ENCODE measurements at regions not wholly inside any gene's neighbourhood (a gene's known extent, or its start where the extent isn't known, plus 50 kb on each side); places are given as distances from the start of the nearest gene placed in this dataset.

GRCh38 chr12:93177208-93178153 lies 200.2 kb upstream of the NUDT4 start:
- Histone ChIP-seq H3K27ac (ENCODE audit: low read depth in 2 of 2, low read length in 1 of 2) (peak overlapping the region; percentile 90 to 96; a peak in 3 of 4 replicates), H3K9me3 (no peaks in the 10 kb centered on the region), H3K9ac (no peak overlapping the region), H3K4me3 (ENCODE audit: low read depth in 2 of 2, low read length in 1 of 2) (no peak overlapping the region), H3F3A (replicated peaks; ENCODE audit: insufficient read depth) (peaks cover 29% of the 10 kb centered on the region), H3K36me3 (replicated peaks in 1 of 2; ENCODE audit: control insufficient read depth in 1 of 2, insufficient read depth in 2 of 2, low read length in 1 of 2) (no peaks in the 10 kb centered on the region), H4K20me1 (ENCODE audit: insufficient read depth) (no peaks in the 10 kb centered on the region), H3K27me3 (ENCODE audit: insufficient read depth) (no peaks in the 10 kb centered on the region), H2AFZ (ENCODE audit: low read depth) (no peak overlapping the region), H3K79me2 (ENCODE audit: insufficient read depth) (no peaks in the 10 kb centered on the region), H3K4me1 (ENCODE audit: control insufficient read depth in 1 of 2, insufficient read depth in 2 of 2, low read depth in 1 of 2, low read length in 1 of 2) (peaks cover 18 to 45% of the 10 kb centered on the region in 2 experiments), H3K4me2 (peak overlapping the region; percentile 51; the same call in 1 of the 2 replicates), H3K9me2 (no peaks in the 10 kb centered on the region)
- CTCF ChIA-PET, result no interaction called here
- DNase-seq, result no peak
- TF ChIP-seq NFIC (IDR thresholded peaks at IDR 0.05; ENCODE audit: borderline replicate concordance) (0 out of 2 replicates have a peak, but pooled peaks have one; percentile 20), JUND (IDR thresholded peaks at IDR 0.05) (no peak)
- POLR2A ChIA-PET, result no interaction called here
- WGBS (ENCODE audit: low lambda C conversion rate), result 91% methylated on average over 9 of the region's 9 CpGs

- POLR2A ChIA-PET, result interaction anchor here (0.7 kb wide), 1 partner anchor 816 kb away, joined by 4 read pairs; no protein-coding TSS in a partner anchor
- no peak for TF ChIP-seq RAD21 (IDR thresholded peaks at IDR 0.05; ENCODE audit: low read length)
- no peak for TF ChIP-seq USF1 (IDR thresholded peaks at IDR 0.05; ENCODE audit: borderline replicate concordance, low read depth)
- TF ChIP-seq PBX3 (IDR thresholded peaks at IDR 0.05), result no peak
- no peak for TF ChIP-seq FOXM1 (IDR thresholded peaks at IDR 0.05; ENCODE audit: low read depth)
- TF ChIP-seq RCOR1 (IDR thresholded peaks at IDR 0.05; ENCODE audit: low read length), result no peak
- no peak for TF ChIP-seq NRF1 (IDR thresholded peaks at IDR 0.05; ENCODE audit: low read depth, low read length)
- TF ChIP-seq EZH2phosphoT487 (IDR thresholded peaks at IDR 0.05; ENCODE audit: borderline replicate concordance, low read depth), result no peak
- no peak for TF ChIP-seq USF2 (IDR thresholded peaks at IDR 0.05; ENCODE audit: borderline replicate concordance, low read depth, low read length)
- TF ChIP-seq TAF1 (IDR thresholded peaks at IDR 0.05; ENCODE audit: borderline replicate concordance, low read depth, low read length), result no peak
- TF ChIP-seq GABPA (IDR thresholded peaks at IDR 0.05; ENCODE audit: low read depth), result no peak
- 70% methylated on average over 4 of the region's 4 CpGs for WGBS (ENCODE audit: low lambda C conversion rate)
- Histone ChIP-seq H4K20me1 (ENCODE audit: insufficient read depth) (no peaks in the 10 kb centered on the region), H3K4me1 (ENCODE audit: control insufficient read depth in 1 of 2, insufficient read depth in 2 of 2, low read depth in 1 of 2, low read length in 1 of 2) (peaks cover 17 to 37% of the 10 kb centered on the region in 2 experiments), H3K4me3 (ENCODE audit: low read depth in 2 of 2, low read length in 1 of 2) (no peak overlapping the region), H3K9me2 (no peaks in the 10 kb centered on the region), H3K9ac (no peak overlapping the region), H3K4me2 (no peak overlapping the region), H3K9me3 (no peaks in the 10 kb centered on the region), H3K79me2 (ENCODE audit: insufficient read depth) (no peaks in the 10 kb centered on the region), H3K36me3 (replicated peaks in 1 of 2; ENCODE audit: control insufficient read depth in 1 of 2, insufficient read depth in 2 of 2, low read length in 1 of 2) (no peaks in the 10 kb centered on the region), H3F3A (replicated peaks; ENCODE audit: insufficient read depth) (peaks cover 28% of the 10 kb centered on the region), H3K27ac (ENCODE audit: low read depth in 2 of 2, low read length in 1 of 2) (peak overlapping the region; percentile 90 to 96; a peak in 3 of 4 replicates), H3K27me3 (ENCODE audit: insufficient read depth) (no peaks in the 10 kb centered on the region), H2AFZ (ENCODE audit: low read depth) (no peak overlapping the region)
- CTCF ChIA-PET, result no interaction called here
- no peak for DNase-seq
Observed at GRCh38 chr12:93178154-93178878, 199.4 kb upstream of the NUDT4 start.

Measured in SK-N-SH (cell line).